Mononuclear cell (primary cell): ENCODE measurements at regions not wholly inside any gene's neighbourhood (a gene's known extent, or its start where the extent isn't known, plus 50 kb on each side); places are given as distances from the start of the nearest gene placed in this dataset.
"Not testable (repeated sequence)": the region's sequence is repeated elsewhere in the genome, so short reads cannot be mapped to it uniquely, and the experiment has no call there.

Source experiments
- H3K27me3 ChIP-seq: 2 replicates; pipeline ENCODE4 v1.6.0; 2011; ENCODE audit warnings: low read length, control low read depth; ENCODE audit not compliant: insufficient read depth
- H3K4me1 ChIP-seq: 2 replicates; pipeline ENCODE4 v1.5.1; 2011; ENCODE audit warnings: mild to moderate bottlenecking, low read length, control low read depth; ENCODE audit not compliant: insufficient read depth
- H3K4me3 ChIP-seq: 2 replicates; pipeline ENCODE4 v1.5.1; 2011; ENCODE audit warnings: mild to moderate bottlenecking, low read length, moderate library complexity
- H3K9me3 ChIP-seq: 2 replicates; pipeline ENCODE4 v1.5.1; 2011; ENCODE audit warnings: low read depth, mild to moderate bottlenecking, control low read depth, low read length

GRCh38 chr1:157400766-157401165, 151.5 kb downstream of the FCRL5 start:
- Histone ChIP-seq H3K4me1 (peaks cover 49% of the 10 kb centered on the region), H3K9me3 (no peaks in the 10 kb centered on the region)

GRCh38 chr1:157399984-157400382, 152.3 kb downstream of the FCRL5 start:
- Histone ChIP-seq H3K9me3 (no peaks in the 10 kb centered on the region), H3K4me3 (no peak overlapping the region), H3K27me3 (peaks cover 17% of the 10 kb centered on the region), H3K4me1 (peaks cover 49% of the 10 kb centered on the region)

More at GRCh38 chr1:157400766-157401165, 151.5 kb downstream of the FCRL5 start:
- no peak overlapping the region for H3K4me3 ChIP-seq
- peaks cover 17% of the 10 kb centered on the region for H3K27me3 ChIP-seq

- Histone ChIP-seq H3K4me3 (no peak overlapping the region), H3K9me3 (no peaks in the 10 kb centered on the region), H3K4me1 (peaks cover 45% of the 10 kb centered on the region), H3K27me3 (peaks cover 17% of the 10 kb centered on the region)
Measured at GRCh38 chr1:157399343-157399983, 152.9 kb downstream of the FCRL5 start.

GRCh38 chr1:157390651-157391050, 161.7 kb downstream of the FCRL5 start:
- no peak overlapping the region for H3K4me3 ChIP-seq
- peaks cover 3% of the 10 kb centered on the region for H3K27me3 ChIP-seq
- H3K4me1 ChIP-seq: no peaks in the 10 kb centered on the region
- no peaks in the 10 kb centered on the region for H3K9me3 ChIP-seq

GRCh38 chr1:157388057-157388456, 164.3 kb downstream of the FCRL5 start:
- no peak overlapping the region for H3K4me3 ChIP-seq
- no peaks in the 10 kb centered on the region for H3K9me3 ChIP-seq
- H3K4me1 ChIP-seq: no peaks in the 10 kb centered on the region
- H3K27me3 ChIP-seq: peaks cover 3% of the 10 kb centered on the region

GRCh38 chr1:157384258-157384657, 168.1 kb downstream of the FCRL5 start:
- no peaks in the 10 kb centered on the region for H3K27me3 ChIP-seq
- H3K9me3 ChIP-seq: no peaks in the 10 kb centered on the region
- H3K4me3 ChIP-seq: no peak overlapping the region
- H3K4me1 ChIP-seq: peaks cover 5% of the 10 kb centered on the region

- H3K4me1 ChIP-seq: peaks cover 8% of the 10 kb centered on the region
- H3K9me3 ChIP-seq: no peaks in the 10 kb centered on the region
- H3K4me3 ChIP-seq: no peak overlapping the region
- no peaks in the 10 kb centered on the region for H3K27me3 ChIP-seq
Measured at GRCh38 chr1:157382351-157382750, 170.0 kb downstream of the FCRL5 start.

GRCh38 chr1:157380523-157380922, 171.8 kb downstream of the FCRL5 start:
- no peaks in the 10 kb centered on the region for H3K9me3 ChIP-seq
- H3K4me1 ChIP-seq: peaks cover 14% of the 10 kb centered on the region
- no peak overlapping the region for H3K4me3 ChIP-seq
- no peaks in the 10 kb centered on the region for H3K27me3 ChIP-seq

- not testable (repeated sequence) for H3K27me3 ChIP-seq, H3K9me3 ChIP-seq, H3K4me3 ChIP-seq
- H3K4me1 ChIP-seq: peaks cover 14% of the 10 kb centered on the region
Measured at GRCh38 chr1:157377280-157377713, 175.0 kb downstream of the FCRL5 start.

- no peaks in the 10 kb centered on the region for H3K27me3 ChIP-seq
- no peak overlapping the region for H3K4me3 ChIP-seq
- peaks cover 14% of the 10 kb centered on the region for H3K4me1 ChIP-seq
- H3K9me3 ChIP-seq: no peaks in the 10 kb centered on the region
Measured at GRCh38 chr1:157376681-157377080, 175.6 kb downstream of the FCRL5 start.

GRCh38 chr1:157372311-157372710, 180.0 kb downstream of the FCRL5 start:
- H3K27me3 ChIP-seq, H3K4me1 ChIP-seq, H3K4me3 ChIP-seq, H3K9me3 ChIP-seq: not testable (repeated sequence)

- peaks cover 2% of the 10 kb centered on the region for H3K4me1 ChIP-seq
- no peaks in the 10 kb centered on the region for H3K27me3 ChIP-seq
- no peaks in the 10 kb centered on the region for H3K9me3 ChIP-seq
- no peak overlapping the region for H3K4me3 ChIP-seq
Measured at GRCh38 chr1:157371826-157372225, 180.5 kb downstream of the FCRL5 start.

GRCh38 chr1:157371221-157371620, 181.1 kb downstream of the FCRL5 start:
- no peak overlapping the region for H3K4me3 ChIP-seq
- H3K4me1 ChIP-seq: no peaks in the 10 kb centered on the region
- no peaks in the 10 kb centered on the region for H3K27me3 ChIP-seq
- H3K9me3 ChIP-seq: no peaks in the 10 kb centered on the region

GRCh38 chr1:157370698-157371097, 181.6 kb downstream of the FCRL5 start:
- H3K9me3 ChIP-seq: no peaks in the 10 kb centered on the region
- H3K27me3 ChIP-seq: no peaks in the 10 kb centered on the region
- no peaks in the 10 kb centered on the region for H3K4me1 ChIP-seq
- H3K4me3 ChIP-seq: no peak overlapping the region

- Histone ChIP-seq H3K9me3 (no peaks in the 10 kb centered on the region), H3K4me3 (no peak overlapping the region), H3K27me3 (no peaks in the 10 kb centered on the region), H3K4me1 (no peaks in the 10 kb centered on the region)
Measured at GRCh38 chr1:157369808-157370521, 182.3 kb downstream of the FCRL5 start.

- H3K9me3 ChIP-seq, H3K4me1 ChIP-seq, H3K27me3 ChIP-seq, H3K4me3 ChIP-seq: not testable (repeated sequence)
Measured at GRCh38 chr1:157368941-157369340, 183.4 kb downstream of the FCRL5 start.
